ENCODE measurements at regions not wholly inside any gene's neighbourhood (a gene's known extent, or its start where the extent isn't known, plus 50 kb on each side); places are given as distances from the start of the nearest gene placed in this dataset.

DNA sequence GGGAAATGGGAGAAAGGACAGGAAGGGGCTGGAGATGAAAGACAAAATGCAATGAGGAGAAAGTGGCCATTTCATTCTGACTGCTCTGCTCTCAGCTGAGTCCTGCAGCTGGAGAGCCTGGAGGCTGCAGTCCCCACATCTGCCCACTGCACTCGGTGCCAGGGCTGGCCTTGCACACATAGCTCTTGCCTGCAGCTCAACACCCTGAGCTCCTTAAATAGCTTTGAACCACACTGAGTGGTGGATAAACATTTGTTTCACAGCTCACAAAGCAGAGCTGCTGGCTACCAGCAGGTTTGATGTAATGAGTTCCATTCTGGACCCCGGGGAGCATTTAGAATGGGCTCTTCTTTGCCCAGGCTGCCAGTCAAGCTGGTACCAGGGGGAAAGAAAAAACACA, 426.1 kb upstream of the CADM1 start (continued):
- TF ChIP-seq, protein P1, sequence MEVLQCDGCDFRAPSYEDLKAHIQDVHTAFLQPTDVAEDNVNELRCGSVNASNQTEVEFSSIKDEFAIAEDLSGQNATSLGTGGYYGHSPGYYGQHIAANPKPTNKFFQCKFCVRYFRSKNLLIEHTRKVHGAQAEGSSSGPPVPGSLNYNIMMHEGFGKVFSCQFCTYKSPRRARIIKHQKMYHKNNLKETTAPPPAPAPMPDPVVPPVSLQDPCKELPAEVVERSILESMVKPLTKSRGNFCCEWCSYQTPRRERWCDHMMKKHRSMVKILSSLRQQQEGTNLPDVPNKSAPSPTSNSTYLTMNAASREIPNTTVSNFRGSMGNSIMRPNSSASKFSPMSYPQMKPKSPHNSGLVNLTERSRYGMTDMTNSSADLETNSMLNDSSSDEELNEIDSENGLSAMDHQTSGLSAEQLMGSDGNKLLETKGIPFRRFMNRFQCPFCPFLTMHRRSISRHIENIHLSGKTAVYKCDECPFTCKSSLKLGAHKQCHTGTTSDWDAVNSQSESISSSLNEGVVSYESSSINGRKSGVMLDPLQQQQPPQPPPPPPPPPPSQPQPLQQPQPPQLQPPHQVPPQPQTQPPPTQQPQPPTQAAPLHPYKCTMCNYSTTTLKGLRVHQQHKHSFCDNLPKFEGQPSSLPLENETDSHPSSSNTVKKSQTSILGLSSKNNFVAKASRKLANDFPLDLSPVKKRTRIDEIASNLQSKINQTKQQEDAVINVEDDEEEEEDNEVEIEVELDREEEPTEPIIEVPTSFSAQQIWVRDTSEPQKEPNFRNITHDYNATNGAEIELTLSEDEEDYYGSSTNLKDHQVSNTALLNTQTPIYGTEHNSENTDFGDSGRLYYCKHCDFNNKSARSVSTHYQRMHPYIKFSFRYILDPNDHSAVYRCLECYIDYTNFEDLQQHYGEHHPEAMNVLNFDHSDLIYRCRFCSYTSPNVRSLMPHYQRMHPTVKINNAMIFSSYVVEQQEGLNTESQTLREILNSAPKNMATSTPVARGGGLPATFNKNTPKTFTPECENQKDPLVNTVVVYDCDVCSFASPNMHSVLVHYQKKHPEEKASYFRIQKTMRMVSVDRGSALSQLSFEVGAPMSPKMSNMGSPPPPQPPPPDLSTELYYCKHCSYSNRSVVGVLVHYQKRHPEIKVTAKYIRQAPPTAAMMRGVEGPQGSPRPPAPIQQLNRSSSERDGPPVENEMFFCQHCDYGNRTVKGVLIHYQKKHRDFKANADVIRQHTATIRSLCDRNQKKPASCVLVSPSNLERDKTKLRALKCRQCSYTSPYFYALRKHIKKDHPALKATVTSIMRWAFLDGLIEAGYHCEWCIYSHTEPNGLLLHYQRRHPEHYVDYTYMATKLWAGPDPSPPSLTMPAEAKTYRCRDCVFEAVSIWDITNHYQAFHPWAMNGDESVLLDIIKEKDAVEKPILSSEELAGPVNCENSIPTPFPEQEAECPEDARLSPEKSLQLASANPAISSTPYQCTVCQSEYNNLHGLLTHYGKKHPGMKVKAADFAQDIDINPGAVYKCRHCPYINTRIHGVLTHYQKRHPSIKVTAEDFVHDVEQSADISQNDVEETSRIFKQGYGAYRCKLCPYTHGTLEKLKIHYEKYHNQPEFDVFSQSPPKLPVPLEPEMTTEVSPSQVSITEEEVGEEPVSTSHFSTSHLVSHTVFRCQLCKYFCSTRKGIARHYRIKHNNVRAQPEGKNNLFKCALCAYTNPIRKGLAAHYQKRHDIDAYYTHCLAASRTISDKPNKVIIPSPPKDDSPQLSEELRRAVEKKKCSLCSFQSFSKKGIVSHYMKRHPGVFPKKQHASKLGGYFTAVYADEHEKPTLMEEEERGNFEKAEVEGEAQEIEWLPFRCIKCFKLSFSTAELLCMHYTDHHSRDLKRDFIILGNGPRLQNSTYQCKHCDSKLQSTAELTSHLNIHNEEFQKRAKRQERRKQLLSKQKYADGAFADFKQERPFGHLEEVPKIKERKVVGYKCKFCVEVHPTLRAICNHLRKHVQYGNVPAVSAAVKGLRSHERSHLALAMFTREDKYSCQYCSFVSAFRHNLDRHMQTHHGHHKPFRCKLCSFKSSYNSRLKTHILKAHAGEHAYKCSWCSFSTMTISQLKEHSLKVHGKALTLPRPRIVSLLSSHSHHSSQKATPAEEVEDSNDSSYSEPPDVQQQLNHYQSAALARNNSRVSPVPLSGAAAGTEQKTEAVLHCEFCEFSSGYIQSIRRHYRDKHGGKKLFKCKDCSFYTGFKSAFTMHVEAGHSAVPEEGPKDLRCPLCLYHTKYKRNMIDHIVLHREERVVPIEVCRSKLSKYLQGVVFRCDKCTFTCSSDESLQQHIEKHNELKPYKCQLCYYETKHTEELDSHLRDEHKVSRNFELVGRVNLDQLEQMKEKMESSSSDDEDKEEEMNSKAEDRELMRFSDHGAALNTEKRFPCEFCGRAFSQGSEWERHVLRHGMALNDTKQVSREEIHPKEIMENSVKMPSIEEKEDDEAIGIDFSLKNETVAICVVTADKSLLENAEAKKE (CRISPR knock-in tag; IDR thresholded peaks at IDR 0.05): no peak
- TF ChIP-seq, protein P2, sequence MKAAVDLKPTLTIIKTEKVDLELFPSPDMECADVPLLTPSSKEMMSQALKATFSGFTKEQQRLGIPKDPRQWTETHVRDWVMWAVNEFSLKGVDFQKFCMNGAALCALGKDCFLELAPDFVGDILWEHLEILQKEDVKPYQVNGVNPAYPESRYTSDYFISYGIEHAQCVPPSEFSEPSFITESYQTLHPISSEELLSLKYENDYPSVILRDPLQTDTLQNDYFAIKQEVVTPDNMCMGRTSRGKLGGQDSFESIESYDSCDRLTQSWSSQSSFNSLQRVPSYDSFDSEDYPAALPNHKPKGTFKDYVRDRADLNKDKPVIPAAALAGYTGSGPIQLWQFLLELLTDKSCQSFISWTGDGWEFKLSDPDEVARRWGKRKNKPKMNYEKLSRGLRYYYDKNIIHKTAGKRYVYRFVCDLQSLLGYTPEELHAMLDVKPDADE (IDR thresholded peaks at IDR 0.05): no peak

DNA sequence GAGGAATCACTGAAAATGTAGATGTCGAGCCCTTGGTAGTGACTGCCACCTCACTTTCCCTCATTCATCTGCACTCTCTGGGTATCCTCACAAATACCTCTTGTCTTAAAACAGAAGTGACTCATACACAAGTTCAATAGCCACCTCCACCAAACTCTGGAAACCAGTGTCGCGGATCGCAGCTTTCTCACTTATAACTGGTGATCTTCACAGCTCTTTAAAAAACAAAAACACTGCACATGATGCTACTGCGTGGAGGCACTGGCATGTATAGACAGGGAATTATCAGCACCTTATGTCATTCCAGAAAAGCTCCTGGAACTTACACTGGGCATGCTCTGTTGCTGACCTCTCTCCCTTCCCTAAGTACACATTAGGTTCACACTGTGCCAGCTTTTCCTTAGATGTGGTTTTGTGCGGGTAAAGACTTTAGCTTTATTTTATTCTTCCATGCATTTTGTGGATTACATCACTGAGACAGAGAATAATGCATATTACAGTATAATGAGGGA, 425.5 kb upstream of the CADM1 start:
- Histone ChIP-seq H3K27me3 (ENCODE audit: insufficient read depth) (no peaks in the 10 kb centered on the region), H3F3A (replicated peaks; ENCODE audit: low read depth) (no peaks in the 10 kb centered on the region), H3K4me1 (ENCODE audit: insufficient read depth) (peaks cover 19% of the 10 kb centered on the region), H3K9me2 (ENCODE audit: insufficient read depth) (no peaks in the 10 kb centered on the region), H3K4me2 (no peak overlapping the region), H2AFZ (no peak overlapping the region), H3K79me2 (replicated peaks; ENCODE audit: insufficient read depth) (no peaks in the 10 kb centered on the region), H4K20me1 (replicated peaks; ENCODE audit: insufficient read depth) (no peaks in the 10 kb centered on the region), H3K4me3 (no peak overlapping the region), H3K27ac (ENCODE audit: low read depth) (no peak overlapping the region), H3K36me3 (ENCODE audit: insufficient read depth) (no peaks in the 10 kb centered on the region)
- ATAC-seq (no peak), DNase-seq (ENCODE audit: low spot score) (no peak)
- Mint-ChIP-seq H3K36me3 (ENCODE audit: low read depth) (no peaks in the 10 kb centered on the region), H3K4me3 (no peak overlapping the region), H3K27me3 (ENCODE audit: insufficient read depth, low read depth, poor library complexity) (peaks cover 4% of the 10 kb centered on the region), H3K4me1 (peaks cover 23% of the 10 kb centered on the region), H3K9me3 (no peaks in the 10 kb centered on the region; the same call in 2 of the 3 replicates), H3K27ac (no peak overlapping the region)
- no peak for TF ChIP-seq EZH2 (IDR thresholded peaks at IDR 0.05; ENCODE audit: low read depth, unreplicated experiment)
- TF ChIP-seq, protein P1 (CRISPR knock-in tag; IDR thresholded peaks at IDR 0.05): no peak
